ENCODE measurements at regions not wholly inside any gene's neighbourhood (a gene's known extent, or its start where the extent isn't known, plus 50 kb on each side); places are given as distances from the start of the nearest gene placed in this dataset.

- Histone ChIP-seq H3K27me3 (no peaks in the 10 kb centered on the region), H3K36me3 (no peaks in the 10 kb centered on the region), H3K9ac (no peak overlapping the region), H3K4me2 (peak overlapping the region in 1 of 11 experiments; percentile 18; a peak in 1 of 22 replicates), H4K20me1 (no peaks in the 10 kb centered on the region), H3K4me1 (peaks cover 0 to 17% (median 8%) of the 10 kb centered on the region in 10 experiments; a peak in 12 of 20 replicates), H3K27ac (no peak overlapping the region), H3K9me3 (replicated peaks in 1 of 11) (no peaks in the 10 kb centered on the region), H3K4me3 (no peak overlapping the region)
- no peak for TF ChIP-seq Cebpa-rat (IDR thresholded peaks at IDR 0.05)
Observed at GRCh38 chr4:38510201-38510600, 153.8 kb upstream of the KLF3 start.

DNA sequence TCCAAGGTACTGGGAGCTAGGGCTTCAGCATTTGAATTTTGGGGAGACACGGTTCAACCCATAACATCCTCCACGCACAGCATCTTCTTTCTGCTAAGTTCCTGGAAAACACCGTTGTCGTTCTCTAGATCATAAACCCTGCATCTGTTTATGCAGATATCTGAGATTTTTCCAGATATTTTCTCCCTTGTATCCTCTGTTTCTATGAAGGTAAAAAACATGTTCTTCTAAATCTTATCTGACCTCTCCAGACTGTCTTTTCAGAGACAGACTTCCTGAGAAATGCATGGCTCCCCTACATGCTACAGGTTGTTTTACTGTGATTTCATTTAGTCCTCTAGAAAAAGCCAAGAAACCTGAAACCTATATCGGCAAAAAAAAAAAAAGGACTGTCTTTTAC, 152.3 kb upstream of the KLF3 start:
- Histone ChIP-seq H3K27ac (no peak overlapping the region), H3K27me3 (no peaks in the 10 kb centered on the region), H3K4me1 (peaks cover 0 to 10% (median 8%) of the 10 kb centered on the region in 10 experiments; a peak in 11 of 20 replicates), H3K36me3 (no peaks in the 10 kb centered on the region), H4K20me1 (no peaks in the 10 kb centered on the region), H3K4me3 (no peak overlapping the region), H3K4me2 (no peak overlapping the region), H3K9ac (no peak overlapping the region), H3K9me3 (replicated peaks in 1 of 11) (no peaks in the 10 kb centered on the region)
- TF ChIP-seq Cebpa-rat (IDR thresholded peaks at IDR 0.05): no peak

DNA sequence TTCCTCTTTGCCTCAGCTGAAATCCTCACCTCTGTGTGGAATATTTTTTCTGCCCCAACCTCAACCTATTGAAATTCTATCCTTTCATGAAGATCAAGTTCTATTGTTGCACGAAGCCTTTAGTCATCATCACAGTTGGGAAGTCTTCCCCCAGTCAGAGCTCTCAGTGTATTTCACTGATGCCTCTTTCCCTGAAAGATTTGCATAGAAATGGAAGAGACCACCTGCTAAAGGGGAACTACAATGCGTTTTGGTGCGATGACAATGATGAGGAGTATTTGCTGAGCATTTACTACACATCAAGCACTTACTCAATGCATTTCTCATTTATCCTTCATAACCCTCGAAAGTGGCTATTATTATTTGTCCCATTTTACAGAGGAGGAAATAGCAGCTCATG, 151.2 kb upstream of the KLF3 start:
- Histone ChIP-seq H3K4me3 (no peak overlapping the region), H3K27ac (no peak overlapping the region), H4K20me1 (no peaks in the 10 kb centered on the region), H3K4me1 (peaks cover 0 to 10% (median 3%) of the 10 kb centered on the region in 10 experiments; a peak in 7 of 20 replicates), H3K9ac (no peak overlapping the region), H3K9me3 (replicated peaks in 1 of 11) (no peaks in the 10 kb centered on the region), H3K4me2 (no peak overlapping the region), H3K36me3 (no peaks in the 10 kb centered on the region), H3K27me3 (no peaks in the 10 kb centered on the region)
- no peak for TF ChIP-seq Cebpa-rat (IDR thresholded peaks at IDR 0.05)

GRCh38 chr4:38514465-38515146, 149.4 kb upstream of the KLF3 start:
- H3K4me1 ChIP-seq: peaks cover 0 to 13% (median 4%) of the 10 kb centered on the region in 10 experiments; a peak in 13 of 20 replicates
- no peak overlapping the region for H3K4me3 ChIP-seq
- no peaks in the 10 kb centered on the region for H3K27me3 ChIP-seq
- H3K9ac ChIP-seq: no peak overlapping the region
- no peak overlapping the region for H3K4me2 ChIP-seq
- H3K27ac ChIP-seq: no peak overlapping the region
- H3K9me3 ChIP-seq (replicated peaks in 1 of 11): no peaks in the 10 kb centered on the region
- H4K20me1 ChIP-seq: no peaks in the 10 kb centered on the region
- no peaks in the 10 kb centered on the region for H3K36me3 ChIP-seq
- TF ChIP-seq Cebpa-rat (IDR thresholded peaks at IDR 0.05): no peak

- Histone ChIP-seq H3K9me3 (replicated peaks in 1 of 11) (no peaks in the 10 kb centered on the region), H3K36me3 (no peaks in the 10 kb centered on the region), H3K4me2 (no peak overlapping the region), H3K27me3 (no peaks in the 10 kb centered on the region), H3K27ac (no peak overlapping the region), H3K4me3 (no peak overlapping the region), H3K4me1 (peaks cover 0 to 29% (median 2%) of the 10 kb centered on the region in 10 experiments; a peak in 6 of 20 replicates), H3K9ac (no peak overlapping the region), H4K20me1 (no peaks in the 10 kb centered on the region)
- no peak for TF ChIP-seq Cebpa-rat (IDR thresholded peaks at IDR 0.05)
Observed at GRCh38 chr4:38516190-38516589, 147.8 kb upstream of the KLF3 start.

DNA sequence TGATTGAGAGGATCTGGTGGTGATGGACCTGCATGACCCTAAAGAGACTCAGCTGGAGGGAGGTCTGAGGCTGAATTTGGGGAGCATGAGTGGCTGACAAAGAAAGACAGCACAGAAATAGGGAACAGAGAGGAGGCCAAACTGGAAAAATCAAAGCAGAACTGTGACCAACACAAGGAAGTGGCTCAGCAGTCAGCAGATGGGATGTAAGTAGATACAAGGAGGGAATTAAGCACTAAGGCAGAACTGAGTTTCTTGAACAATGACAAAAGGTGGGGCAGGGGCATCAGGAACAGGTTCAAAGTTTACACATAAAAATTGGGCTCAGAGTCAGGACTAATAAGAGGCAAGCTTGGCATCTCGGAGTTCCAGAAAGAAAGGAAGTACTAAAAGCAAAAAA, 144.3 kb upstream of the KLF3 start:
- no peaks in the 10 kb centered on the region for H4K20me1 ChIP-seq
- peak overlapping the region in 3 of 11 experiments; percentile 48 to 59 (median 52); a peak in 6 of 22 replicates for H3K4me2 ChIP-seq
- no peak overlapping the region for H3K9ac ChIP-seq
- H3K9me3 ChIP-seq (replicated peaks in 1 of 11): 0 out of 22 replicates have a peak, but pooled peaks cover 0 to under 1% (median 0%) of the 10 kb centered on the region in 11 experiments
- H3K4me1 ChIP-seq: peaks cover 0 to 56% (median 15%) of the 10 kb centered on the region in 10 experiments; a peak in 13 of 20 replicates
- H3K36me3 ChIP-seq: no peaks in the 10 kb centered on the region
- peak overlapping the region in 3 of 11 experiments; percentile 16 to 51 (median 39); a peak in 4 of 22 replicates for H3K27ac ChIP-seq
- no peaks in the 10 kb centered on the region for H3K27me3 ChIP-seq
- TF ChIP-seq Cebpa-rat (IDR thresholded peaks at IDR 0.05): no peak
- H3K4me3 ChIP-seq: no peak overlapping the region

DNA sequence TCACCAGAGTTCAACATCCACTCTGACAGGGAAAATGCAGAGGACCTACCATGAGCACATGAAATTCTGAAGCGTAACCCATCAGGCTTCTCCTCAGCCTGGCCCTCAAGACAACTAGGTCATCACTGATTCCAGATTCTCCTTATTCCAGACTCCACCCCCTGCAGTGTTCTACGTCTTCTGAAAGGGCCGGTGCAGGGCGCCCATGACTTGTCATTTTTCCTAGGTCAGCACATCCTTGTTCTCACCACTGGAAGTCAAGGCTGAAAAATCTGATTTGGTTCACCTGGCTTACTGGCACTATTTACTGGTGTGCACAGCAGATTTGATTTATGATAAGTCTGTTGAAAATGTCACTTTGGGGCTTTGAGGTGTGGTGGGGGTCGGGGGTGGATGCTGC, 140.9 kb upstream of the KLF3 start:
- no peak overlapping the region for H3K4me3 ChIP-seq
- H3K36me3 ChIP-seq: no peaks in the 10 kb centered on the region
- peaks cover 0 to 85% (median 15%) of the 10 kb centered on the region in 10 experiments; a peak in 13 of 20 replicates for H3K4me1 ChIP-seq
- H3K27ac ChIP-seq: peak overlapping the region in 2 of 11 experiments; percentile 28 to 63; a peak in 2 of 22 replicates
- H3K9me3 ChIP-seq (replicated peaks in 1 of 11): peaks cover 0 to 4% (median 0%) of the 10 kb centered on the region in 11 experiments; a peak in 2 of 22 replicates
- no peak overlapping the region for H3K9ac ChIP-seq
- H3K4me2 ChIP-seq: peak overlapping the region in 6 of 11 experiments; percentile 26 to 79 (median 60); a peak in 10 of 22 replicates
- H3K27me3 ChIP-seq: no peaks in the 10 kb centered on the region
- no peaks in the 10 kb centered on the region for H4K20me1 ChIP-seq
- no peak for TF ChIP-seq Cebpa-rat (IDR thresholded peaks at IDR 0.05)

- Histone ChIP-seq H3K4me1 (peaks cover 0 to 86% (median 15%) of the 10 kb centered on the region in 10 experiments; a peak in 13 of 20 replicates), H3K4me2 (peak overlapping the region in 7 of 11 experiments; percentile 2 to 79 (median 58); a peak in 13 of 22 replicates), H3K36me3 (no peaks in the 10 kb centered on the region), H3K4me3 (no peak overlapping the region), H3K27ac (peak overlapping the region in 4 of 11 experiments; percentile 6 to 63 (median 42); a peak in 6 of 22 replicates), H3K9me3 (replicated peaks in 1 of 11) (peaks cover 0 to 4% (median 0%) of the 10 kb centered on the region in 11 experiments; a peak in 3 of 22 replicates), H4K20me1 (no peaks in the 10 kb centered on the region), H3K9ac (peak overlapping the region in 1 of 11 experiments; percentile 24; a peak in 1 of 22 replicates), H3K27me3 (no peaks in the 10 kb centered on the region)
- TF ChIP-seq Cebpa-rat (IDR thresholded peaks at IDR 0.05): no peak
Observed at GRCh38 chr4:38523524-38524448, 140.2 kb upstream of the KLF3 start.

DNA sequence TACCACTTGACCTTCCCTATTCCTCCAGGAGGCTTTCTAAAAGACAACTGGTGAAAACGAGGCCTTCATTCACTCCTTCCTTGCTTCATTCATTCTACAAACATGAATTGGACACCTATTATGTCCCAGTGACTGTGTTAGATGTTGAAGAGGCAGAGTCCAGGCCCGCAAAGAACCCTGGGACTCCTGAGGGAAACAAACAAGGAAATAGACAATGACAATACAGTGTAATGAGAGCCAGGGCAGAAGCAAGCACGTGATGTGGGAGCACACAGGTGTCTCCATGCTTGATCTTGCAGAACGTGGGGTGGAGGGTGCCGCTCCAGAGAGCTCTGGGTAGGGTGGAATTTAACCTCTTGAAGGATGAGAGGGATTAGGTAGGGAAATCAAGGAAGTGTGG, 137.6 kb upstream of the KLF3 start:
- Histone ChIP-seq H4K20me1 (no peaks in the 10 kb centered on the region), H3K27ac (no peak overlapping the region; a peak in 1 of 22 replicates), H3K4me3 (no peak overlapping the region), H3K27me3 (no peaks in the 10 kb centered on the region), H3K4me2 (peak overlapping the region in 2 of 11 experiments; percentile 15 to 45; a peak in 2 of 22 replicates), H3K9ac (no peak overlapping the region), H3K4me1 (peaks cover 8 to 88% (median 26%) of the 10 kb centered on the region in 10 experiments), H3K36me3 (no peaks in the 10 kb centered on the region), H3K9me3 (replicated peaks in 1 of 11) (peaks cover 0 to 7% (median 0%) of the 10 kb centered on the region in 11 experiments; a peak in 4 of 22 replicates)
- no peak for TF ChIP-seq Cebpa-rat (IDR thresholded peaks at IDR 0.05)
